ENCODE measurements at regions not wholly inside any gene's neighbourhood (a gene's known extent, or its start where the extent isn't known, plus 50 kb on each side); places are given as distances from the start of the nearest gene placed in this dataset.
"Not testable (repeated sequence)": the region's sequence is repeated elsewhere in the genome, so short reads cannot be mapped to it uniquely, and the experiment has no call there.

DNA sequence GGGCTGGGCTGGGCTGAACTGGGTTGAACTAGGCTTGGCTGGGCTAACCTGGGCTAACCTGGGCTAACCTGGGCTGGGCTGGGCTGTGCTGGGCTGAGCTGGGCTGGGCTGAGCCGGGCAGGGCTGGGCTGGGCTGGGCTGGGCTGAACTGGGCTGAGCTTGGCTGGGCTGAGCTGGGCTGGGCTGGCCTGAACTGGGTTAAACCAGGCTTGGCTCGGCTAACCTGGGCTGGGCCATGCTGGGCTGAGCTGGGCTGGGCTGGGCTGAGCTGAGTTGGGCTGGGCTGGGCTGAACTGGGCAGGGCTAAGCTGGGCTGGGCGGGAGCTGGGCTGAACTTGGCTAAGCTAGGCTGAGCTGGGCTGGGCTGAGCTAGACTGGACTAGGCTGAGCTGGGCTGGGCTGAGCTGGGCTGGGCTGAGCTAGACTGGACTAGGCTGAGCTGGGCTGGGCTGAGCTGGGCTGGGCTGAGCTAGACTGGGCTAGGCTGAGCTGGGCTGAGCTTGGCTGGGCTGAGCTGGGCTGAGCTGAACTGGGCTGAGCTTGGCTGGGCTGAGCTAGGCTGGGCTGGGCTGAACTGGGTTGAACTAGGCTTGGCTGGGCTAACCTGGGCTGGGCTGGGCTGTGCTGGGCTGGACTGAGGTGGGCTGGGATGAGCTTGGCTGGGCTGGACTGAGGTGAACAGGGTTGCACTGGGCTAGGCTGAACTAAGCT lies 49.9 kb upstream of the GPC1 start:
- DNase-seq = not testable (repeated sequence)

Data from NCI-H446 (cell line).